GM12878 (cell line): ENCODE measurements at regions not wholly inside any gene's neighbourhood (a gene's known extent, or its start where the extent isn't known, plus 50 kb on each side); places are given as distances from the start of the nearest gene placed in this dataset.

Source experiments
- ATAC-seq: fragments of 200-7000 bp; cut with Tn5 transposase; 3 replicates; pipeline ENCODE4 v1.9.1; 2020; ENCODE audit warnings: mild to moderate bottlenecking, moderate library complexity
- BruUV-seq: library from RNA; stranded (reverse); fragments of 400-500 nt; replicated peaks from 2 replicates; lab custom pipeline; 2021; lab: Mats Ljungman, UMichigan
- CTCF ChIA-PET: fragments of 300-600 bp; sonication (Branson Sonifier 250); formaldehyde crosslinking; extraction: SDS; loops from one replicate; lab custom pipeline; 2021; ENCODE audit warnings: inconsistent platforms; lab: Yijun Ruan, JAX
- POLR2A ChIA-PET: fragments of 350-600 bp; formaldehyde crosslinking; extraction: SDS; loops from one replicate; lab custom pipeline; 2021; ENCODE audit warnings: inconsistent platforms; lab: Charles Lee
- RAD21 ChIA-PET: fragments of 300-600 bp; sonication (Branson Sonifier 250); formaldehyde crosslinking; loops from one replicate; lab custom pipeline; 2023; ENCODE audit warnings: antibody characterized with exemption; ENCODE audit not compliant: unreplicated experiment; lab: Charles Lee
- SMC1A ChIA-PET: fragments of 300-600 bp; sonication (Branson Sonifier 250); formaldehyde crosslinking; loops from one replicate; lab custom pipeline; 2023; ENCODE audit not compliant: unreplicated experiment, uncharacterized antibody; lab: Charles Lee
- DNase-seq: peaks from one replicate; pipeline ENCODE4 v3.0.0-alpha.2; 2011; ENCODE audit warnings: low read depth, low spot score
- FAIRE-seq: peaks from 3 replicates; lab custom pipeline; 2011; peaks lifted over from hg19 to GRCh38; lab: Jason Lieb, UNC
- H2AFZ ChIP-seq: 2 replicates; pipeline ENCODE4 v1.6.0; 2011; ENCODE audit warnings: low read depth, low read length, control low read depth; ENCODE audit not compliant: control insufficient read depth
- H3K27ac ChIP-seq: 2 replicates; pipeline ENCODE4 v1.5.1; 2011; ENCODE audit warnings: control low read depth; ENCODE audit not compliant: control insufficient read depth, insufficient read depth
- H3K27me3 ChIP-seq, 2 experiments: replicated peaks in 1 of 2; 2 replicates each; pipeline versions ENCODE4 v1.6.0 to v1.6.1; 2011; ENCODE audit warnings: low read length in 1 of 2; ENCODE audit not compliant: control insufficient read depth in 2 of 2, insufficient read depth in 2 of 2
- H3K36me3 ChIP-seq, 2 experiments: 2 replicates each; pipeline ENCODE4 v1.5.1; 2011; ENCODE audit warnings: low read length in 1 of 2; ENCODE audit not compliant: control insufficient read depth in 2 of 2, insufficient read depth in 2 of 2
- H3K4me1 ChIP-seq: 2 replicates; pipeline ENCODE4 v1.6.1; 2011; ENCODE audit warnings: mild to moderate bottlenecking, low read length, moderate library complexity, mixed read lengths; ENCODE audit not compliant: control insufficient read depth, insufficient read depth
- H3K4me2 ChIP-seq: 2 replicates; pipeline ENCODE4 v1.6.0; 2011; ENCODE audit warnings: control low read depth; ENCODE audit not compliant: control insufficient read depth, insufficient read depth
- H3K4me3 ChIP-seq: fragments of 200-600 bp; sonication (generic); 2 replicates; pipeline ENCODE4 v1.5.1; 2016
- H3K79me2 ChIP-seq: 2 replicates; pipeline ENCODE4 v1.6.0; 2011; ENCODE audit warnings: low read length; ENCODE audit not compliant: control insufficient read depth, insufficient read depth
- H3K9ac ChIP-seq: 2 replicates; pipeline ENCODE4 v1.8.0; 2011; ENCODE audit warnings: low read length, control low read depth, mixed read lengths; ENCODE audit not compliant: control insufficient read depth, insufficient read depth
- H3K9me3 ChIP-seq: replicated peaks from 3 replicates; pipeline ENCODE4 v1.5.1; 2011; ENCODE audit warnings: mild to moderate bottlenecking, low read length; ENCODE audit not compliant: control insufficient read depth, insufficient read depth
- H4K20me1 ChIP-seq: 2 replicates; pipeline ENCODE4 v1.6.0; 2011; ENCODE audit not compliant: control insufficient read depth, insufficient read depth
- MXI1 ChIP-seq: fragments of 150-350 bp; IDR thresholded peaks from 2 replicates; pipeline ENCODE4 v1.6.1; 2011; ENCODE audit warnings: low read depth, mild to moderate bottlenecking, inconsistent platforms, low read length, improper control_type of control experiment
- SPI1 ChIP-seq: IDR thresholded peaks from 2 replicates; pipeline ENCODE4 v1.6.1; 2011; ENCODE audit warnings: low read depth, mild to moderate bottlenecking, low read length, moderate library complexity, borderline replicate concordance; ENCODE audit not compliant: insufficient read depth
- ZNF384 ChIP-seq: IDR thresholded peaks from 2 replicates; pipeline ENCODE4 v1.6.1; 2012; ENCODE audit warnings: low read depth, mild to moderate bottlenecking, low read length, improper control_type of control experiment, borderline replicate concordance
- WGBS: methylation state at CpG from one replicate; pipeline ENCODE4 v1.1.6; 2016; ENCODE audit warnings: low lambda C conversion rate; ENCODE audit not compliant: insufficient replicate concordance, insufficient coverage; ENCODE audit errors: missing lambda C conversion rate; 5-methylcytosine and 5-hydroxymethylcytosine counted together
- in situ Hi-C: fragments of 300-500 bp; cut with MboI; formaldehyde crosslinking; loops from 9 replicates; pipeline ENCODE4 v1.14.3; 2018; ENCODE audit warnings: mixed read lengths
- intact Hi-C: fragments of 100-400 bp; cut with micrococcal nuclease; formaldehyde crosslinking; loops from one replicate; pipeline ENCODE4 v1.14.2; 2022; ENCODE audit not compliant: unreplicated experiment
- TF ChIP-seq, protein P1 (sequence below): fragments of 450-650 bp; IDR thresholded peaks from 2 replicates; pipeline ENCODE4 v1.6.1; 2017; ENCODE audit warnings: antibody characterized with exemption, mild to moderate bottlenecking, moderate library complexity
- TF ChIP-seq, protein P2 (sequence below): IDR thresholded peaks from 2 replicates; pipeline ENCODE4 v1.6.1; 2011; ENCODE audit warnings: borderline replicate concordance, low read depth, mild to moderate bottlenecking, moderate library complexity, low read length; ENCODE audit not compliant: insufficient read depth, poor library complexity, severe bottlenecking
- TF ChIP-seq, protein P3 (sequence below): fragments of 450-650 bp; IDR thresholded peaks from 2 replicates; pipeline ENCODE4 v1.6.1; 2017; ENCODE audit warnings: mild to moderate bottlenecking, low read depth, inconsistent platforms; ENCODE audit not compliant: poor library complexity, severe bottlenecking
- TF ChIP-seq, protein P4 (sequence below), 3 experiments: IDR thresholded peaks in 2 of 3; conservative IDR thresholded peaks in 1 of 3; 2 replicates each; pipeline ENCODE4 v1.5.1; 2011; ENCODE audit warnings: low read depth in 3 of 3, low read length in 3 of 3, mild to moderate bottlenecking in 3 of 3, control low read depth in 2 of 3, moderate library complexity in 2 of 3, inconsistent platforms in 1 of 3, mixed read lengths in 1 of 3; ENCODE audit not compliant: control insufficient read depth in 2 of 3, insufficient read depth in 1 of 3; ENCODE audit errors: extremely low read depth in 1 of 3

DNA sequence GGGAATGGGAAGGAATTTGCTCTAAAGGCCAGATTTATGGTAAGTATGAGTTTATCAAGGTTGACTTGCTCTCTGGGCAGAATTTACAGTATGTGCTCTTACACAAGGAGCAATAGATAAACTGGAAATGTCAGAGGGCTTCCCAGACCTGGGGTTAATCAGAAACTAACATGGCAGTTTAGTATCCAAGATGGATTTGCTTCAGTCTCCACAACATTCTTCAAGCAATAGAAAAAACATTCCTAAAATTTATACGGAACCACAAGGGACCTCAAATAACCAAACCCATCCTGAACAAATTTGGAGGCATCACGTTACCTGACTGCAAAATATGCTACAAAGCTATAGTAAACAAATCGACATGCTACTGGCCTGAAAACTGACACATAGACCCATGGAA is 606.7 kb upstream of the CHRM3 start:
- no peaks in the 10 kb centered on the region for H3K4me1 ChIP-seq
- H3K9me3 ChIP-seq = no peaks in the 10 kb centered on the region
- DNase-seq = no peak
- TF ChIP-seq SPI1 = no peak
- TF ChIP-seq, protein P1, sequence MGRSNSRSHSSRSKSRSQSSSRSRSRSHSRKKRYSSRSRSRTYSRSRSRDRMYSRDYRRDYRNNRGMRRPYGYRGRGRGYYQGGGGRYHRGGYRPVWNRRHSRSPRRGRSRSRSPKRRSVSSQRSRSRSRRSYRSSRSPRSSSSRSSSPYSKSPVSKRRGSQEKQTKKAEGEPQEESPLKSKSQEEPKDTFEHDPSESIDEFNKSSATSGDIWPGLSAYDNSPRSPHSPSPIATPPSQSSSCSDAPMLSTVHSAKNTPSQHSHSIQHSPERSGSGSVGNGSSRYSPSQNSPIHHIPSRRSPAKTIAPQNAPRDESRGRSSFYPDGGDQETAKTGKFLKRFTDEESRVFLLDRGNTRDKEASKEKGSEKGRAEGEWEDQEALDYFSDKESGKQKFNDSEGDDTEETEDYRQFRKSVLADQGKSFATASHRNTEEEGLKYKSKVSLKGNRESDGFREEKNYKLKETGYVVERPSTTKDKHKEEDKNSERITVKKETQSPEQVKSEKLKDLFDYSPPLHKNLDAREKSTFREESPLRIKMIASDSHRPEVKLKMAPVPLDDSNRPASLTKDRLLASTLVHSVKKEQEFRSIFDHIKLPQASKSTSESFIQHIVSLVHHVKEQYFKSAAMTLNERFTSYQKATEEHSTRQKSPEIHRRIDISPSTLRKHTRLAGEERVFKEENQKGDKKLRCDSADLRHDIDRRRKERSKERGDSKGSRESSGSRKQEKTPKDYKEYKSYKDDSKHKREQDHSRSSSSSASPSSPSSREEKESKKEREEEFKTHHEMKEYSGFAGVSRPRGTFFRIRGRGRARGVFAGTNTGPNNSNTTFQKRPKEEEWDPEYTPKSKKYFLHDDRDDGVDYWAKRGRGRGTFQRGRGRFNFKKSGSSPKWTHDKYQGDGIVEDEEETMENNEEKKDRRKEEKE = no peak
- TF ChIP-seq, all 136 proteins: peak for 0
- CTCF ChIA-PET = no interaction called here
- H4K20me1 ChIP-seq = no peaks in the 10 kb centered on the region
- POLR2A ChIA-PET = no interaction called here
- H3K79me2 ChIP-seq = no peaks in the 10 kb centered on the region
- no peak overlapping the region for H3K9ac ChIP-seq
- ATAC-seq (no peak), FAIRE-seq (no peak)
- RAD21 ChIA-PET = no interaction called here
- BruUV-seq = no TSS peak
- in situ Hi-C loops (no loop called here), intact Hi-C loops (no loop called here)
- H3K27me3 ChIP-seq = no peaks in the 10 kb centered on the region
- H2AFZ ChIP-seq = no peak overlapping the region
- H3K27ac ChIP-seq = no peak overlapping the region
- SMC1A ChIA-PET = interaction anchor here (1.1 kb wide), 1 partner anchor 11 kb away, joined by 3 read pairs; no protein-coding TSS in a partner anchor
- H3K4me2 ChIP-seq = no peak overlapping the region
- no peak overlapping the region for H3K4me3 ChIP-seq
- H3K36me3 ChIP-seq = no peaks in the 10 kb centered on the region
- 5% methylated on average over 3 of the region's 3 CpGs for WGBS

DNA sequence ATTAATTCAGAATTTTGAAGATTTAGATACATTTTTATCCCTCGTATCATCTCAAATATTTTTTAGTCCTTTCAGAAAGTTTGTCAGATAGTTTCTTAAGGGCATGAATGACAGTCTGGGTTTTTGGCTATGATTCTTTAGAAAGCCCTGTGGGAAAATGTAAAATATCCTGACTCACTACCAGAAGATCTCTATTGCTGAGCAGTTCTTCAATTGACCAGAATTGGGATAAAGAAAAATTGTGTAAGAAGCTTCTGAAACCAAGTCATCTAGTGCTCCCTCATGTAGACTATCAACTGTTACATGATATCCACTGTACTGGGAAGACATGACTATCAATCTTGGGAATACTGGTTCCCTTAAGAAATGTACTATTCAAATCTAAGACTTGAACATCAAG is 608.3 kb upstream of the CHRM3 start:
- ChIA-PET RAD21 (no interaction called here), SMC1A (no interaction called here), POLR2A (no interaction called here), CTCF (no interaction called here)
- H3K27me3 ChIP-seq = no peaks in the 10 kb centered on the region
- no peak for DNase-seq
- no peaks in the 10 kb centered on the region for H3K9me3 ChIP-seq
- intact Hi-C loops = no loop called here
- H3K4me1 ChIP-seq = no peaks in the 10 kb centered on the region
- H3K4me3 ChIP-seq = no peak overlapping the region
- H4K20me1 ChIP-seq = no peaks in the 10 kb centered on the region
- ATAC-seq = no peak
- WGBS = 0% methylated on average over 1 of the region's 1 CpG
- H2AFZ ChIP-seq = no peak overlapping the region
- H3K4me2 ChIP-seq = no peak overlapping the region
- no peak overlapping the region for H3K9ac ChIP-seq
- H3K27ac ChIP-seq = no peak overlapping the region
- H3K79me2 ChIP-seq = no peaks in the 10 kb centered on the region
- H3K36me3 ChIP-seq = no peaks in the 10 kb centered on the region
- no TSS peak for BruUV-seq
- FAIRE-seq = no peak
- in situ Hi-C loops = no loop called here
- TF ChIP-seq, protein P2, sequence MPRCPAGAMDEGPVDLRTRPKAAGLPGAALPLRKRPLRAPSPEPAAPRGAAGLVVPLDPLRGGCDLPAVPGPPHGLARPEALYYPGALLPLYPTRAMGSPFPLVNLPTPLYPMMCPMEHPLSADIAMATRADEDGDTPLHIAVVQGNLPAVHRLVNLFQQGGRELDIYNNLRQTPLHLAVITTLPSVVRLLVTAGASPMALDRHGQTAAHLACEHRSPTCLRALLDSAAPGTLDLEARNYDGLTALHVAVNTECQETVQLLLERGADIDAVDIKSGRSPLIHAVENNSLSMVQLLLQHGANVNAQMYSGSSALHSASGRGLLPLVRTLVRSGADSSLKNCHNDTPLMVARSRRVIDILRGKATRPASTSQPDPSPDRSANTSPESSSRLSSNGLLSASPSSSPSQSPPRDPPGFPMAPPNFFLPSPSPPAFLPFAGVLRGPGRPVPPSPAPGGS = no peak
- TF ChIP-seq, protein P3, sequence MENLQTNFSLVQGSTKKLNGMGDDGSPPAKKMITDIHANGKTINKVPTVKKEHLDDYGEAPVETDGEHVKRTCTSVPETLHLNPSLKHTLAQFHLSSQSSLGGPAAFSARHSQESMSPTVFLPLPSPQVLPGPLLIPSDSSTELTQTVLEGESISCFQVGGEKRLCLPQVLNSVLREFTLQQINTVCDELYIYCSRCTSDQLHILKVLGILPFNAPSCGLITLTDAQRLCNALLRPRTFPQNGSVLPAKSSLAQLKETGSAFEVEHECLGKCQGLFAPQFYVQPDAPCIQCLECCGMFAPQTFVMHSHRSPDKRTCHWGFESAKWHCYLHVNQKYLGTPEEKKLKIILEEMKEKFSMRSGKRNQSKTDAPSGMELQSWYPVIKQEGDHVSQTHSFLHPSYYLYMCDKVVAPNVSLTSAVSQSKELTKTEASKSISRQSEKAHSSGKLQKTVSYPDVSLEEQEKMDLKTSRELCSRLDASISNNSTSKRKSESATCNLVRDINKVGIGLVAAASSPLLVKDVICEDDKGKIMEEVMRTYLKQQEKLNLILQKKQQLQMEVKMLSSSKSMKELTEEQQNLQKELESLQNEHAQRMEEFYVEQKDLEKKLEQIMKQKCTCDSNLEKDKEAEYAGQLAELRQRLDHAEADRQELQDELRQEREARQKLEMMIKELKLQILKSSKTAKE = no peak
- no peak for TF ChIP-seq ZNF384
- TF ChIP-seq, protein P4, sequence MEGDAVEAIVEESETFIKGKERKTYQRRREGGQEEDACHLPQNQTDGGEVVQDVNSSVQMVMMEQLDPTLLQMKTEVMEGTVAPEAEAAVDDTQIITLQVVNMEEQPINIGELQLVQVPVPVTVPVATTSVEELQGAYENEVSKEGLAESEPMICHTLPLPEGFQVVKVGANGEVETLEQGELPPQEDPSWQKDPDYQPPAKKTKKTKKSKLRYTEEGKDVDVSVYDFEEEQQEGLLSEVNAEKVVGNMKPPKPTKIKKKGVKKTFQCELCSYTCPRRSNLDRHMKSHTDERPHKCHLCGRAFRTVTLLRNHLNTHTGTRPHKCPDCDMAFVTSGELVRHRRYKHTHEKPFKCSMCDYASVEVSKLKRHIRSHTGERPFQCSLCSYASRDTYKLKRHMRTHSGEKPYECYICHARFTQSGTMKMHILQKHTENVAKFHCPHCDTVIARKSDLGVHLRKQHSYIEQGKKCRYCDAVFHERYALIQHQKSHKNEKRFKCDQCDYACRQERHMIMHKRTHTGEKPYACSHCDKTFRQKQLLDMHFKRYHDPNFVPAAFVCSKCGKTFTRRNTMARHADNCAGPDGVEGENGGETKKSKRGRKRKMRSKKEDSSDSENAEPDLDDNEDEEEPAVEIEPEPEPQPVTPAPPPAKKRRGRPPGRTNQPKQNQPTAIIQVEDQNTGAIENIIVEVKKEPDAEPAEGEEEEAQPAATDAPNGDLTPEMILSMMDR (IDR thresholded peaks at IDR 0.05 in 2 of 3, conservative IDR thresholded peaks at IDR 0.05 in 1 of 3; ENCODE audit: control insufficient read depth in 2 of 3, extremely low read depth in 1 of 3, insufficient read depth in 1 of 3, low read depth in 3 of 3, low read length in 3 of 3) = no peak
- no peak for TF ChIP-seq MXI1
